WTC11 (cell line): ENCODE measurements at regions not wholly inside any gene's neighbourhood (a gene's known extent, or its start where the extent isn't known, plus 50 kb on each side); places are given as distances from the start of the nearest gene placed in this dataset.

ENCODE experiments used
- ATAC-seq: fragments of 200-7000 bp; cut with Tn5 transposase; 2 replicates; pipeline ENCODE4 v1.10.0; 2021; ENCODE audit warnings: mild to moderate bottlenecking, moderate library complexity
- CTCF ChIA-PET: fragments of 300-600 bp; sonication (Branson Sonifier 250); formaldehyde crosslinking; loops from one replicate; lab custom pipeline; 2021; ENCODE audit warnings: antibody characterized with exemption; lab: Charles Lee
- POLR2A ChIA-PET: fragments of 350-600 bp; sonication (Branson Sonifier 250); formaldehyde crosslinking; loops from one replicate; lab custom pipeline; 2021; ENCODE audit warnings: antibody characterized with exemption; lab: Charles Lee
- DNase-seq: peaks from one replicate; pipeline ENCODE4 v3.0.0; 2021; ENCODE audit warnings: low spot score
- H3K27ac Mint-ChIP-seq: 2 replicates; pipeline ENCODE4 v1.8.0; 2021; ENCODE audit warnings: mixed read lengths
- H3K27me3 Mint-ChIP-seq: 2 replicates; pipeline ENCODE4 v1.8.0; 2021; ENCODE audit warnings: low read depth, mild to moderate bottlenecking, moderate library complexity, mixed read lengths
- H3K36me3 Mint-ChIP-seq: 2 replicates; pipeline ENCODE4 v1.8.0; 2021; ENCODE audit warnings: mixed read lengths
- H3K4me1 Mint-ChIP-seq: 2 replicates; pipeline ENCODE4 v1.8.0; 2022; ENCODE audit warnings: mixed read lengths
- H3K4me3 Mint-ChIP-seq: 2 replicates; pipeline ENCODE4 v1.8.0; 2021; ENCODE audit warnings: mild to moderate bottlenecking, moderate library complexity, mixed read lengths
- H3K9me3 Mint-ChIP-seq: 2 replicates; pipeline ENCODE4 v1.8.0; 2021; ENCODE audit warnings: mixed read lengths
- CBFB ChIP-seq: sonication (generic); formaldehyde crosslinking; IDR thresholded peaks from 2 replicates; pipeline ENCODE4 v1.8.1; 2022; ENCODE audit warnings: mild to moderate bottlenecking, low read depth, missing genetic modification reagents
- CREM ChIP-seq: sonication (generic); formaldehyde crosslinking; IDR thresholded peaks from 2 replicates; pipeline ENCODE4 v1.8.1; 2022; ENCODE audit warnings: mild to moderate bottlenecking, missing genetic modification reagents, moderate library complexity
- E2F4 ChIP-seq: sonication (generic); formaldehyde crosslinking; IDR thresholded peaks from 2 replicates; pipeline ENCODE4 v1.8.1; 2022; ENCODE audit warnings: low read depth, mild to moderate bottlenecking, moderate library complexity, missing genetic modification reagents, borderline replicate concordance
- ELF4 ChIP-seq: sonication (generic); formaldehyde crosslinking; IDR thresholded peaks from 2 replicates; pipeline ENCODE4 v1.8.1; 2022; ENCODE audit warnings: low read depth, mild to moderate bottlenecking, moderate library complexity, missing genetic modification reagents
- HMGXB4 ChIP-seq: sonication (generic); formaldehyde crosslinking; IDR thresholded peaks from 2 replicates; pipeline ENCODE4 v1.8.1; 2023; ENCODE audit warnings: mild to moderate bottlenecking, moderate library complexity, missing genetic modification reagents
- KAT7 ChIP-seq: sonication (generic); formaldehyde crosslinking; IDR thresholded peaks from 2 replicates; pipeline ENCODE4 v1.8.1; 2023; ENCODE audit warnings: missing genetic modification reagents, mild to moderate bottlenecking, borderline replicate concordance
- MAX ChIP-seq: sonication (generic); formaldehyde crosslinking; IDR thresholded peaks from 2 replicates; pipeline ENCODE4 v1.8.0; 2022; ENCODE audit warnings: mild to moderate bottlenecking, missing genetic modification reagents
- MLX ChIP-seq: sonication (generic); formaldehyde crosslinking; IDR thresholded peaks from 2 replicates; pipeline ENCODE4 v1.8.1; 2023; ENCODE audit warnings: mild to moderate bottlenecking, missing genetic modification reagents, moderate library complexity
- NFYB ChIP-seq: sonication (generic); formaldehyde crosslinking; conservative IDR thresholded peaks from 2 replicates; pipeline ENCODE4 v1.8.0; 2022; ENCODE audit warnings: low read depth, missing genetic modification reagents
- RELA ChIP-seq: sonication (generic); formaldehyde crosslinking; IDR thresholded peaks from 2 replicates; pipeline ENCODE4 v1.8.1; 2022; ENCODE audit warnings: missing genetic modification reagents, mild to moderate bottlenecking, borderline replicate concordance
- SMAD4 ChIP-seq: sonication (generic); formaldehyde crosslinking; IDR thresholded peaks from 2 replicates; pipeline ENCODE4 v1.8.0; 2022; ENCODE audit warnings: mild to moderate bottlenecking, missing genetic modification reagents
- ZBTB21 ChIP-seq: sonication (generic); formaldehyde crosslinking; IDR thresholded peaks from 2 replicates; pipeline ENCODE4 v1.8.1; 2023; ENCODE audit warnings: mild to moderate bottlenecking, missing genetic modification reagents, borderline replicate concordance
- ZNF232 ChIP-seq: sonication (generic); formaldehyde crosslinking; IDR thresholded peaks from 2 replicates; pipeline ENCODE4 v1.8.0; 2022; ENCODE audit warnings: mild to moderate bottlenecking, missing genetic modification reagents
- ZNF425 ChIP-seq: fragments of 250-450 bp; sonication (Bioruptor Pico); conservative IDR thresholded peaks from 2 replicates; pipeline ENCODE4 v1.9.0; 2021; ENCODE audit warnings: mild to moderate bottlenecking
- ZNF512 ChIP-seq: sonication (generic); formaldehyde crosslinking; IDR thresholded peaks from 2 replicates; pipeline ENCODE4 v1.8.1; 2022; ENCODE audit warnings: missing genetic modification reagents, borderline replicate concordance

- no peak overlapping the region for H3K4me3 Mint-ChIP-seq
- H3K36me3 Mint-ChIP-seq, result no peaks in the 10 kb centered on the region
- peaks cover 8% of the 10 kb centered on the region for H3K4me1 Mint-ChIP-seq
- H3K27me3 Mint-ChIP-seq, result peaks cover 3% of the 10 kb centered on the region; the same call in 1 of the 2 replicates
- TF ChIP-seq CBFB (no peak), MLX (no peak), SMAD4 (CRISPR knock-in tag) (no peak), CREM (CRISPR knock-in tag) (no peak)
- H3K27ac Mint-ChIP-seq, result no peak overlapping the region
- DNase-seq (no peak), ATAC-seq (no peak)
- CTCF ChIA-PET, result no interaction called here
- POLR2A ChIA-PET, result interaction anchor here (1.2 kb wide), 1 partner anchor 65 kb away, joined by 3 read pairs; no protein-coding TSS in a partner anchor
- H3K9me3 Mint-ChIP-seq, result peaks cover 9% of the 10 kb centered on the region
Measured at GRCh38 chr1:43043695-43044094, 85.0 kb upstream of the SLC2A1 start.

GRCh38 chr1:43042773-43043457 lies 84.2 kb upstream of the SLC2A1 start:
- H3K4me1 Mint-ChIP-seq, result peaks cover 15% of the 10 kb centered on the region
- DNase-seq (no peak), ATAC-seq (no peak)
- H3K9me3 Mint-ChIP-seq, result peaks cover 9% of the 10 kb centered on the region
- no peak overlapping the region for H3K4me3 Mint-ChIP-seq
- no peak for TF ChIP-seq MAX (CRISPR knock-in tag)
- TF ChIP-seq HMGXB4, result no peak
- no peak for TF ChIP-seq ZNF425
- TF ChIP-seq ZNF232 (CRISPR knock-in tag), result no peak
- no peak for TF ChIP-seq ZBTB21 (CRISPR knock-in tag)
- TF ChIP-seq RELA (CRISPR knock-in tag), result no peak
- TF ChIP-seq KAT7 (CRISPR knock-in tag), result no peak
- TF ChIP-seq NFYB (CRISPR knock-in tag), result no peak
- TF ChIP-seq E2F4 (CRISPR knock-in tag), result no peak
- no peak for TF ChIP-seq ELF4 (CRISPR knock-in tag)
- no peak for TF ChIP-seq ZNF512 (CRISPR knock-in tag)
- no peak for TF ChIP-seq MLX
- H3K27ac Mint-ChIP-seq, result no peak overlapping the region
- ChIA-PET POLR2A (no interaction called here), CTCF (interaction anchor here (1.2 to 1.8 kb wide), 2 partner anchors 31 to 120 kb away, joined by 4 to 5 read pairs; no protein-coding TSS in a partner anchor)
- H3K36me3 Mint-ChIP-seq, result no peaks in the 10 kb centered on the region
- peaks cover 3% of the 10 kb centered on the region; the same call in 1 of the 2 replicates for H3K27me3 Mint-ChIP-seq
